ENCODE measurements at regions not wholly inside any gene's neighbourhood (a gene's known extent, or its start where the extent isn't known, plus 50 kb on each side); places are given as distances from the start of the nearest gene placed in this dataset.

DNA sequence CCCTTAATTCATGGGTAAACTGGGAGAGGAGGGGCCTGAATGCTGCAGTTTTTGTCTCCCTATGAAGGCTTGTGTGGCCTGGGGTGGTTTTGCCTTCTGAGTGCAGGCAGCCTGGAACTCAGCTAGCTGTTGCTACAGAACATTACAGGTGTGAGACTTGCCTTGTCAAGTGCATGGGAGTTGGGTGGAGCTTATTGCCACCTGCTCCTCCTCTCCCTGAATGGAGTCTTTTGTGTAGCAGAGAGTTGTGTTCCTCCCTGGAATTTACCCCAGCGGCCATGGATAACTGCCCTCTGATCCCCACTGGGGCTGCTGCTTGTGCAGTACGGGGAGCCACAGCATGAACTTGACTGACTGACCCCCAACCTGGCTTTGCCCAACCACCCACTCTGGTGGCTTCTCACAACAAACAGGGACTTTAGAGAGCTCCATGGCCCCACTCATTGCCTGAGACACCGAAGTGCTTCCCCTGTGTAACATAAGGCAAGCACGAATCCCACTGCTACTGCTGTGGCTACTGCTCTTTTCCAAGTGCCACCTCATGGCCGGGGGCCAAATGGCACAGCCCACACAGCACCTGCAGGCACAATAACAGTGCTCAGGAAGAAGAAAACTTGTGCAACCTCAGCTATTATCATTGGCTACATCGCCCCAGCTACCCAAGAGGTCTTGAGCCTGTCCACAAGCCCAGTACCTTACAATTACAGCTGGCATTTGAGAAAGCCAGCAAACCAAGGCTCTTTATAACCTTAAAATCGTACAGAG, 942.9 kb downstream of the CDH18 start:
- no peak for DNase-seq (ENCODE audit: extremely low spot score, unreplicated experiment)
- Mint-ChIP-seq H3K9me3 (no peaks in the 10 kb centered on the region), H3K36me3 (no peaks in the 10 kb centered on the region), H3K4me1 (ENCODE audit: unreplicated experiment) (no peaks in the 10 kb centered on the region), H3K27ac (no peak overlapping the region), H3K27me3 (peaks cover 6% of the 10 kb centered on the region), H3K4me3 (no peak overlapping the region)
- no peak for TF ChIP-seq CTCF (conservative IDR thresholded peaks at IDR 0.05)

DNA sequence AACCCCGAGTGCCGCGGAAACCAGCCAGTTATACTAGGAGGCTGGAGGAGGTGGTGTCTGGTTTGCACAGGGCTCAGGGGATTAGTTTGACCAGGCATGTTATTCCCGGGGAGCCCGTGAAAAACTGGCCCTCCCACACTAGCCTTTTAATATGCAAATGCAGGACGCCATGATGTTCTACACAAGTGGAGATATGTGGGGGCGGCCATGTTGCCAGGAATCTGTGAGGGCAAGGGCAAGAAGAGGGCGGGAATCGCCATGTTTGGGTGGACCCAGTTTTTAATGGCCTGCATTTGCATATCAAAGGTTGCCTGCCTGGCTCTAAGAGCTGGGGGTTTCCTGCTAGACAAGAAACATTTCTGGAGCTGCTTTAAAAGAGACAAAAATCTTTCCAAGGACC, 940.7 kb downstream of the CDH18 start:
- DNase-seq (ENCODE audit: extremely low spot score, unreplicated experiment): no peak
- H3K4me3 Mint-ChIP-seq: no peak overlapping the region
- H3K4me1 Mint-ChIP-seq (ENCODE audit: unreplicated experiment): no peaks in the 10 kb centered on the region
- no peaks in the 10 kb centered on the region for H3K27me3 Mint-ChIP-seq
- no peaks in the 10 kb centered on the region for H3K36me3 Mint-ChIP-seq
- H3K27ac Mint-ChIP-seq: no peak overlapping the region
- no peak for TF ChIP-seq CTCF (conservative IDR thresholded peaks at IDR 0.05)
- no peaks in the 10 kb centered on the region for H3K9me3 Mint-ChIP-seq

DNA sequence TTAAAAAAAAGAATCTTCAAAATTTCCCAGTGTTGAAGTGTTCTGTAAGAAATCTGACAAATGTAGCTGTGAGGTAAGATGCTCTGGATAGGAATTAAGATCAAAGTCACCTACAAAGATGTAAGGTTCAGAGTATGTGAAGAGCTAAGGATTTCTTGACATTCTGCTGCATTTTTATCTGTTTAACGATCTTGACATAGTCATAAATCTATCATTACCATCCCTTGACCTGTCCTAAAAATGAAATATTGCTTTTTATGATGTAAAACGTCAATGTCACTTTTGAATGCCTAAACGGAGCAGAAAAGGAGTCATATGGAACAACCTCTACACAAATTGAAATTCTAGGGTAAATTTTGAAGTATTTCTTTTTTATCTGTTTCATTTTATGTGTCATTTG, 939.3 kb downstream of the CDH18 start:
- H3K27me3 Mint-ChIP-seq: no peaks in the 10 kb centered on the region
- no peak for DNase-seq (ENCODE audit: extremely low spot score, unreplicated experiment)
- no peak for TF ChIP-seq CTCF (conservative IDR thresholded peaks at IDR 0.05)
- no peak overlapping the region for H3K27ac Mint-ChIP-seq
- H3K9me3 Mint-ChIP-seq: no peaks in the 10 kb centered on the region
- H3K4me3 Mint-ChIP-seq: no peak overlapping the region
- no peaks in the 10 kb centered on the region for H3K36me3 Mint-ChIP-seq
- H3K4me1 Mint-ChIP-seq (ENCODE audit: unreplicated experiment): no peaks in the 10 kb centered on the region

DNA sequence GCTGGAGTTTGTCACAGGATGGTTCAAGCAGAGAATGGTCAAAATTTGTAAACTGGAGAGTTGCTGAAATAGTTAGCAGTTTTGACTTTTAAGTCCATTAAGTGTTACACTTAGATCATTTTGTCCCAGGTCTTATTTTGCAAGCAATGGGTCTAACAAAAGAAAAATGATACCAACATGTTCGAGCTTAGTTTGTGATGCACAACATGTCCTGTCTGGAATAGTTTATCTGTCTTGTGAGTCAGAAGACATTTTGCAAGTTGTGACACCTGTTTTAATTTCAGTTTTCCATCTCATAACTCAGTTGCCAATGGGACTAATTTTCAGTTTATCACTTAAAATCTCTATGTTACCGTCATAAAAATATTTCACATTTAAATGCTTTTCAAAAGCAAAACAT, 929.8 kb downstream of the CDH18 start:
- Mint-ChIP-seq H3K4me1 (ENCODE audit: unreplicated experiment) (no peaks in the 10 kb centered on the region), H3K9me3 (peaks cover 4% of the 10 kb centered on the region), H3K4me3 (no peak overlapping the region), H3K27ac (no peak overlapping the region), H3K27me3 (peaks cover 3% of the 10 kb centered on the region), H3K36me3 (no peaks in the 10 kb centered on the region)
- no peak for DNase-seq (ENCODE audit: extremely low spot score, unreplicated experiment)
- no peak for TF ChIP-seq CTCF (conservative IDR thresholded peaks at IDR 0.05)

- no peaks in the 10 kb centered on the region for H3K9me3 Mint-ChIP-seq
- no peak for TF ChIP-seq CTCF (conservative IDR thresholded peaks at IDR 0.05)
- no peak overlapping the region for H3K27ac Mint-ChIP-seq
- H3K36me3 Mint-ChIP-seq: no peaks in the 10 kb centered on the region
- no peaks in the 10 kb centered on the region for H3K4me1 Mint-ChIP-seq (ENCODE audit: unreplicated experiment)
- no peak overlapping the region for H3K4me3 Mint-ChIP-seq
- DNase-seq (ENCODE audit: extremely low spot score, unreplicated experiment): no peak
- no peaks in the 10 kb centered on the region for H3K27me3 Mint-ChIP-seq
Measured at GRCh38 chr5:19064094-19064493, 923.9 kb downstream of the CDH18 start.
